ENCODE measurements at regions not wholly inside any gene's neighbourhood (a gene's known extent, or its start where the extent isn't known, plus 50 kb on each side); places are given as distances from the start of the nearest gene placed in this dataset.

DNA sequence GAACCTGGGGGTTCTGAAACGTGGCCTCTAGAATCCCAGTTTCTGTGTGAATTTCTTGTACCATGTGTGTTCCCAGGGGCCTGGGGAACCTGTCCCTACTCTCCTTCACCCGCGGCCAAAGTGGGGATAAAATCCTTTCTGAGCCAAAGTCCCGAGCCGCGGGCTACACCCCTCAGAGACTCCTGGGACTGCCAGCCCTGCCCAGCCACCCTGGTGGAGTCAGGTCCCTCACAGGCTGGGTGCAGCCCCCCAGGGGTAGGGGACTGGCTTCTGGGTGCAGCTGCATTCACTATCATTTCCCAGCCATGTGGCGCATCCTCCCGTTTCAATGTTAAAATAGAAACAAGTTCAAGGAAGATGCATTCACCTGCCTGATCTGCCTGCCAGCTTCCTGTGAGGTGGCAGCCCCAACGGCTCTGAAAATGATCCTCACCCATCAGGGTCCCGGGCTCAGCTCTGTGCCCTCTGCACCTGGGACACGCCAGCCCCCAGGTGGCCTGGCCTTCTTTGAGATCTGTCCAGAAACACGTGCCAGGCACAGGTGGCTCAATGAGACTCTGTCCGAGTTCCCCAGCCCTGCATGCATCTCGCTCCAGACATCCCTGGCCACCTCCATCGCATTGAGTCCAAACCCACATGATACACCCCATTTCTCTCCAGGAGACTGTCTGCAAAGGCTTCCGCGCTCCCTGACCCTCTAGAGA is 338.8 kb downstream of the CTTN start:
- FAIRE-seq (no peak), DNase-seq (ENCODE audit: low spot score) (no peak)

DNA sequence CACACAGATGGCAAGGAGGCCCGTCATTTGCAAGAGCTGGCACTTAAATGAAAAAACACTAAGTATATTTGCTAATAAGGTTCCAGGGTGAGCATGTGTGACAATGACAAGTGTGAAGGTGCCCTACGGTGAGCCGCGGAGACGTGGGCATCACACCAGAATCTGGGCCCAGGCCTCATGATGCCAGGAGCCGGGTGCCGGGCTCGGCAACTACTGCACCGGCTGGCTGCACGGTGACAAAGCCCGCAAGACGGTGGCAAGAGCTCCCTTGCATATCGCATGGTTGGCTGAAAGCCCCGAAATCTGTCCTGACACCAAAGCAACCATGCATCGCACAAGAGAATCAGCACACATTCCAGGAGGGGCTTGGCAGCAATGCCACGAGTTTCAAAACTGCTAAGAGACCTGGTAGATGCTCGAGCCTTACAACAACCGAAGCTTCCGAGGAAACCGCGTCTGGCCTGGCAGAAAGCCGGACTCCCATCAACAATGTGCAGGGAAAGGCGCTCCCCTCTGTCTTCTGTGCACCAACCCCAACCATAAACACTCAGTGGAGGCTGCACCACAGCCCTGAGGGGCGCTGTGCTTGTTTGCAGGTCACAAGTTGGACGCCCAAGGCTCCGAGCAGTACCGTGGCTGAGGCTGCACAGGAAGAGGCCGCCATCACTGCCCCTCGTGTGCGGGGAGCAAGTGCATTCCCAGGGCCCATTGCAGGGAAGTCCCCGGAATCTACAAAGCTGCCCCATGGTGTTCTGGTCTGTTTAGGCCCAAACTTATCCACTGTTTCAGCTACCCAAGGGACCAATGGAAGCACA is 339.7 kb downstream of the CTTN start:
- DNase-seq (ENCODE audit: low spot score) (no peak), FAIRE-seq (no peak)

DNA sequence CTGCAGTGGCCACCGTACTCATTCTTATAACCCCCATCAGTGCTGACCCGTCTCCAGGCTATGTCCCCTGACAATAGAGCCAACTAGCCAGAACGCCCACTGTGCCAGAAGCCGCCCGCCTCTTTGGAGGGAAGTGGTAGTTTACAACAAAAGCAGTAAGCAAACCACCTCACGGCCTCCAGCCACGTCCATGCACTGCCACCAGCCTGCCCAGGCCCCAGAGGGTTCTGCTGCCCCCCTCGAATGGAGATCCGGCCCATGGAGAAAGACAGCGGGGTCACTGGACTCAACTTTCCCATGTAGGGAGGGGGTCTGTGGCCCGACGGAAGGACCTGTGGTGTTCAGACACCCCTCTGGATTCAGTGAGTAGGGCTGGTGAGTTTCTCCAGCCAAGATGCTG is 340.3 kb downstream of the CTTN start:
- DNase-seq (ENCODE audit: low spot score) (no peak), FAIRE-seq (no peak)

DNA sequence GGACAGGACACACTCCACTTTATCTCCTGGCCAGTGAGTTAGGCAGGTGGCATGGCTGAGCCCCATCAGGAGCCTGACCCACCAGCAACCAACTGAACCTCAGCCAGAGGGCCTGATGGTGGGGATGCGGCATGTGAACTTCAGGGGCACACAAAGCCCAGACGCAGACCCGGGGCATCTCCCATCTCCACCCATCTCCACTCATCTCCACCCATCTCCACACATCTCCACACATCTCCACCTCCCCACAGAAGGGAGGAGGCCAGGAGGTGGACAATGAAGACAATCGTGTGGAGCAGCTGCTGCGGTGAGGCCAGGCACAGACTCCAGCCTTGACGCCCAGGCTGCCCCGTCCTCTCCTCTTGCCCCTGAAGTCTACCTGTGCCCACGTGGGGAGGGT is 340.8 kb downstream of the CTTN start:
- DNase-seq (ENCODE audit: low spot score) (no peak), FAIRE-seq (no peak)

DNA sequence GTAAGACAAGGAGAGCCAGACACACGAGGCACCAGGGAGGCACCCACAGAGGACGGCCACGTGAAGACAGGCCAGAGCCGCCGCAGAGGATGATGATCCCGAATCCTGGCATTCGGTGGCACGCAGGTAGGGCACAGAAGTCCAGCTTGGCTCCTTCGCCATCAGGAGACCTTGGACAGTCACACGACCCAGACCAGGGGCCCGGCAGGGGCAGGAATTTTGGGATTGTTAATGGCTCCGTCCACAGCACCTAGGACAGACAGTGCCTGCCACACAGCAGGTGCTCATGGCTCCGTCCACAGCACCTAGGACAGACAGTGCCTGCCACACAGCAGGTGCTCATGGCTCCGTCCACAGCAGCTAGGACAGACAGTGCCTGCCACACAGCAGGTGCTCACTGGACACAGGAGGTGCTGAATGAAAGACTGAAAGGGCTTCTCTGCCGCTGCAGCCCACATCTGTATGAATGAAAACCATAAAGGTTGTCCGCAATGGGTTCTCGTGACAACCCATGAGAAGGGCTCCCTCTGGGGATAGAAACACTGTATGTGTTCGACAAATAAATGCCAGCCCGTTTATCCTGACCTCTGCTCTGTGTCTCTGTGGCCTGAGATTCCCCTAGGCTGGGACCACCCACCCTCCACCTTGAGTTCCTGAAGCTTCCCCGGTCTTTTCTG is 341.6 kb downstream of the CTTN start:
- no peak for FAIRE-seq
- no peak for DNase-seq (ENCODE audit: low spot score)

DNA sequence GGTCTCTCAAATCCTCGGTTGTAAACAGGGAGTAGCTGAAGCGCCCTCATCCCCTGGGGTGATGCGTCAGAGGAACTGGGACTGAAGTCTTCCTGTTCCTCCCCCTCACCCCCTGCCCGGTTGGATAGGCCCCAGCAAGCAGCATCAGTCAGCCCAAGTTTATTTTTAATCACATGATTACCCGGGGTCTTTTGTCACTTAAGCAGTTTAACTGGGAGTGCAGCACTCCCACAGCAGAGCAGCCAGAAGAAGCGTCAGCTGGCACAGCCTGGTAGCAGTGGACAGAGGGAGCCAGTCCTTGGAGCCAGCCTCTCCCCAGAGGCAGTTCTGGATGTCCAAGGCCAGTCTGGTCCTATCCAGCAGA is 342.1 kb downstream of the CTTN start:
- DNase-seq (ENCODE audit: low spot score) (no peak), FAIRE-seq (no peak)

DNA sequence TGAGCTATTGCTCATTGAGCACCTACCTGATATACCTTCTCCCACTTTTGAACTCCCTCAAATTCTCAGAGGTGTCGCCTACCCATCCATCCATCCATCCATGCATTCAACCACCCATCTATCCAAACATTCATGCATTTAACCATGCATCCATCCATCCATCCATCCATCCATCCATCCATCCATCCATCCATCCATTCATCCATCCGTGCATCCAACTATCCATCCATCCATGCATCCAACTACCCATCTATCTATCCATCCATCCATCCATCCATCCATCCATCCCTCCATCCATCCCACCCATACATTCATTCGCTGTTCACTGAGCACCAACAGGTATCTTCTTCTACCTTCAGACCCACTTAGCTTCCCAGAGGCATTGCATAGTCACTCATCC is 342.8 kb downstream of the CTTN start:
- DNase-seq (ENCODE audit: low spot score) (no peak), FAIRE-seq (no peak)

DNA sequence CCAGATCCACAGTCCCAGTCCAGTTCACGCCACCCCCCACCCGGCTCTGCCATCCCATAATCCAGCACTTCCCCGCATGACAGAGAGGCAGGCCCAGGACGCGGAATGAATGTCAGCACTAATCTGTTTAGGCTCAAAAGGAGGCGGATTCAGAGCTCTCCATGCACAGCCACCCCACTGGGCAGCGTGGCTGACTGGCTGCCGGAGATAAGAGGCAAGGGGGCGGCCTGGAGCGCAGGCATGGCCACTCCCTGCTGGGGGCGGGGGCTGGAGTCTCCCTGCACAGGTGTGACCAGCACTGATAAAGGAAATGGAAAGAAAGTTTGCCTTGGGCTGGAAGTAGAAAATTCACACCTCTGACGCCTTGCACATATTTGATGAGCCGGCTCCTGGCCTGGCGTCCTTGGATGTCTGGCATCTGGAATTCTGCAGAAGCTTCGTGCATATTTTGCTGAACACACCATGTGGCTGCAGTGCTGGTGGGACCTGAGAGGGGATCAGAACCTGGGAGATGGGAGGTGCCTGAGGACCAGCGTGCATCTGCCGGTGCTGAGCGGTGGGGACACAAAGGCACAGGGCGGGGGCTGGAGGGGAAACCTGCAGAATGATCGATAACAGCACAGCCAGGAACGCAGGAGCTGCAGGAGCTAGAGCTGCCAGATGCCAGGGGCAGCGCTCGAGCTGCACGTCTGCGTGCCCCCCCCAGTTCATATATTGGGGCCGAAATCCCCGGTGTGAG is 344.4 kb downstream of the CTTN start:
- DNase-seq (ENCODE audit: low spot score) = no peak
- FAIRE-seq = no peak

DNA sequence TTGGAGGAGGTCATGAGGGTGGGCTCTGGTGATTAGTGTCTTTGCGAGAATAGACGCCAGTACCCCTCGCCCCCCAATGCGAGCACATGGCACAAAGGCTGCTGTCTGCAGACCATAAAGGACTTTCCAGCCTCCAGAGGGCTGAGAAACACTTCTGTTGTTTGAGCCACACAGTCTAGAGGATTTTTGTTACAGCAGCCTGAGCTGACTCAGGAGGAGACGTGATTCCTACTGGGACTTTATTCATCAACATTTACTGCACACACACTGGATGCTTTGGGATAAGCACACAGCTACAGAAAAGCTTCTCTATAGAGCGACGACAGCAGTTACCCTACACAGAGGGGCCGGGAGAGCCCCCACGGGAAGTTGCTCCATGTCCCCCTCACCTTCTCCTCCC is 345.0 kb downstream of the CTTN start:
- DNase-seq (ENCODE audit: low spot score) (no peak), FAIRE-seq (no peak)

DNA sequence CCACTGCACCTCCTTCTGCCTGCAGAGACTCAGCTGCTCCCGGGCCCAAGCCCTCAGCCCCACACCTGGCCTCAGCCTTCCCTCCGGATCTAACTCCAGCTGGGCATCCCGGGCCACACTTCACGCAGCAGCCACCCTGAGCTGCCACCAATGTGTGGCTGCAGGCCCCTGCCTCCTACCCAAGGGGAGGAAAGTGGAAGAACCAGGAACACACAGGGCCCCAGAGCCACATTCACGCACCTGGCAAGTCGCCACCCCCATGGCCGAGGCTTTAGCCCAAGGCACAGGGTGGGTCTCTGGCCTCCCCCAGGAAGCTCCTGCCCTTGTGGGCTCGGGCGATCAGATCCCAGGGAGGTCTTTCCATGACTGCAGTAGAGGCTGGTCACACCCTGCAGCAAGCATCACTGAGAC is 345.6 kb downstream of the CTTN start:
- FAIRE-seq (no peak), DNase-seq (ENCODE audit: low spot score) (no peak)

DNA sequence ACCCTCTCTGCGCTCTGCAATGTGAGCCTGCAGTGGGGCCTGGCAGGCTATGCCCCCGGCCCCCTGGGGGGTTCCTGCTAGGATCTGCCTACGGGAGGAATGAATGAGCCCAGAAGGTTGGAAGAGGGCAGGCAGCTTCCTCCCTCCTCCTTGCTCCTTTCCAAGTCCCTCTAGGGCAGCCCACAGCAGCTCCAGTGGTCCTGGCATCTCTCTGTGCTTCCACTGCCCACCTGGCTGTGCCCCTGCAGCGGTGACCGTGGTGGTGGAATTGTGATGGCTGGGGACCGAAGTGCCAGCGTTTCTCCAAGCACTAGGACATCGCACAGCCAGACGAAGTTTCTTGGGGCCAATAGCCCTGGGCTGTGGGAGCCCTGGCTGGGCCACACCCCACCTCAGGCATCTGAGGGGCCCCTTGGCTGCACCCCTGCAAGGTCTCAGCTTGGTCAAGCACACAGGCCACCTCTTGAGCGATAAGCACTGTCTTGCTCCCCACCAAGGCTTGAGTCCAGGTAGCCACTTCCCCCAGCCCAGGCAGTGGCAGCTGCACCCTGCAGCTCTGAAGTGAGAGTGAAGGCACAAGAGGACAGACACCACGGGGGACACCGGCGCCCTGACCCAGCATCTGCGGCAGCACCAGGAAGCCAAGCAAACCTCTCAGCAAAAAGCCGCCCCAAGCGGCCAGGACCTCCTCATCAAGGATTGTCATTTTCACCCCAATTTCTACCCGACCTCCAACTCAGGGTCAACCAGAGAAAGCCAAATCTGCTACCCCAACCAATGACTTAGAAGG is 346.3 kb downstream of the CTTN start:
- DNase-seq (ENCODE audit: low spot score) = no peak
- no peak for FAIRE-seq

DNA sequence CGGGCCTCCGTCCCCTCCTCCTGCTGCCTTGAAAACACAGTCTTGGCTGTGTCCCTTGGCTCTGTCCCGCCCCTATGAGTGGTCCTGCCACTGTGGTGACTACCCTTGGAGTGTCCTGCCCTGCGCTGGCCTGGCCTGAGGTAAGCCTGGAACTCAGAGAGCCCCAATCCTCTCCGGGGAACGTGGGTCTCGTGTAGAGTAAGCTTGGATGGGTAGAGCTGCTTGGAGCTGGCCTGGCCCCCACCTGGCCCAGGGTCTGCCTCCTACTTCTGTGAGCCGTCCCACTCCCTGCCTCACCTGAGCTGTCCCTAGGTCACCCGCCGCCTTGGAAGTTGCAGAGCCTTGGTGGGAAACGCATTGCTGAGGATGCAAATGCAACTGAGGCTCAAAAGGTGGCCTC is 347.1 kb downstream of the CTTN start:
- DNase-seq (ENCODE audit: low spot score) (no peak), FAIRE-seq (no peak)

DNA sequence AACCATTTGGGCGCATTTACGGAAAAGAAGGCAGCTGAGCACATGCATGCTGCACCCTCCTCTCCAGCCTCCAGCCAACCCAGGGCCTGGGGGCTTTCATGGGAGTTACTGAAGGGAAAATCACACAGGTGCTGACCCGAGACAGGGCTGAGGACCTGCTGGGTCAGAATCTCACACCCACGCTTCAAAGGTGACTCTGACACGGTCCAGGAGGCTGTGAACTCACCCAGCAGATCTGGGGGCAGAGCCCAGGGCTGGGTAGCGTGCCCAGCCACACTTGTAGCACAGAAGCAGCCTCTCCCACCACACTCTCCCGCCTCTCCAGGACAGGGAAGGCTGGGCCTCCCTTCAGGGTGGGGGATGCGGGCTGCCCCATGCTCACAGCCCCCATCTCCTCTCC is 347.6 kb downstream of the CTTN start:
- FAIRE-seq (no peak), DNase-seq (ENCODE audit: low spot score) (no peak)

DNA sequence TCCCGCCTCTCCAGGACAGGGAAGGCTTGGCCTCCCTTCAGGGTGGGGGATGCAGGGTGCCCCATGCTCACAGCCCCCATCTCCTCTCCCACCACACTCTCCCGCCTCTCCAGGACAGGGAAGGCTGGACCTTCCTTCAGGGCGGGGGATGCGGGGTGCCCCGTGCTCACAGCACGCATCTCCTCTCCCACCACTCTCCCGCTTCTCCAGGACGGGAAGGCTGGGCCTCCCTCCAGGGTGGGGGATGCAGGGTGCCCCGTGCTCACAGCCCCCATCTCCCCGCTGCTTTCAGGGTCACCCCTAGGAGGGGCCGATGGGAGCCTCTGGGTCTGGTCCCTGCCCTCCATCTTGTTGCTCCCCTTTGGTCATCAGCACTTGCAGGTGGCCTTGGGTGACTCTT is 348.0 kb downstream of the CTTN start:
- no peak for FAIRE-seq

DNA sequence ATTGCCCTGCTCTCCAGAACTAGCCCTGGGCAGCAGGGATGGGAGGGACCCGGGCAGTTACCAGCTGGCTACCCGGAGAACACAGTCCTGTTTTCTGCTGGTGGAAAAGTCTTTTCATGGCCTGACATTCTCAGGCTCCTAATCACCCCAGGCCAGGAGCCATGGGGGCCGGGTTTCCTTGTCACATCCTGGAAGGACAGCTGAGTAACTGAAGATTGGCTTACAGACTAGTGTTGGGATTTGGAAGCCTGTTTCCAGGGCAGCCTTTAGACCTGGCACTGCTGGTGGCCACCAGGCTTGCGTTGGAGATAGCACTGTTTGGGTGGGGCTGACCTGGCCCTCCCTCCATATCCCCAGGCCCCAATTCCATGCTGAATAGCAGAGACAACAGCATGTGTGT is 349.0 kb downstream of the CTTN start:
- FAIRE-seq (no peak), DNase-seq (ENCODE audit: low spot score) (no peak)

More for the DNA sequence above, 348.0 kb downstream of the CTTN start:
- DNase-seq (ENCODE audit: low spot score) = no peak

DNA sequence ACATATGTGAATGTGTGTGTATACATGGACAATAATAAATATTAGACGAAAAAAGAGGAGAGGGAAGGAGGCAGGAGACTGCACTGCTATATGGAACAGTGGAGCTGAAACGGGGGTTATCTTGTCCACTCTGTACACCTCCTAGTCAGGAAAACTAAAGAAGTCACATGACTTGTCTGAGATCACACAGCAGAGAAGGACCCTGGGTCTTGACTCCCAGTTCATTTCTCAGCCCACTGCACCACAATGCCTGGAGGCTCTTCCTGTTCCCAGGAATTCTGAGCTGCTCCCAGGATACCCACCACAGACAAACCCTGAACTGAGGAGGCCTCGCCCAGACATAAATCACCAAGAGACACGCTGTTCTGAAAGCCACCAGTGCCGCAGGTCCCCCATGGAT is 349.6 kb downstream of the CTTN start:
- no peak for FAIRE-seq
- DNase-seq (ENCODE audit: low spot score) = no peak

DNA sequence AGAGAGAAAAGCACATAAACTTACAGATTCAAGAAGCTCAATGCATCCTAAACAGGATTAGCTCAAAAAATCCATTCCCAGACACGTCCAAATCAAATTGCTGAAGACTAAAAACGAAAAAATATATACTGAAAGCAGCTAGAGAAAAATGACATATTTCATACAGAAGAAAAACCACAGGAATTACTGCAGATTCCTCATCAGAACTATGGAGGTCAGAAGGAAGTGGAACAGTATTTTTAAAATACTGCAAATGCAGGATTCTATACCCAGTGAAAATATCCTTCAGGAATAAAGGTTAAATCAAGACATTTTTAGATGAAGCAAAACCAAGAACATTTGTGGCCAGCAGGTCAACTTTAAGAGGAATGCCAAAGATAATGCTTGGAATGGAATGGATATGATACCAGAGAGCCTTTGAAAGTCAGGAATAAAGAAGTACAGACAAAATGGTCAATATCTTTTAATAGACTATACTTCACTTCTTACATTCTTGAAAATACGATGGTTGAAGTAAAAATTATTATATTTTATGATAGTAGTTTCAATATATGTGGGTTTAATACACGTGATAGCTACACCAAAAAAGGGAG is 352.9 kb downstream of the CTTN start:
- no peak for FAIRE-seq
- no peak for DNase-seq (ENCODE audit: low spot score)

DNA sequence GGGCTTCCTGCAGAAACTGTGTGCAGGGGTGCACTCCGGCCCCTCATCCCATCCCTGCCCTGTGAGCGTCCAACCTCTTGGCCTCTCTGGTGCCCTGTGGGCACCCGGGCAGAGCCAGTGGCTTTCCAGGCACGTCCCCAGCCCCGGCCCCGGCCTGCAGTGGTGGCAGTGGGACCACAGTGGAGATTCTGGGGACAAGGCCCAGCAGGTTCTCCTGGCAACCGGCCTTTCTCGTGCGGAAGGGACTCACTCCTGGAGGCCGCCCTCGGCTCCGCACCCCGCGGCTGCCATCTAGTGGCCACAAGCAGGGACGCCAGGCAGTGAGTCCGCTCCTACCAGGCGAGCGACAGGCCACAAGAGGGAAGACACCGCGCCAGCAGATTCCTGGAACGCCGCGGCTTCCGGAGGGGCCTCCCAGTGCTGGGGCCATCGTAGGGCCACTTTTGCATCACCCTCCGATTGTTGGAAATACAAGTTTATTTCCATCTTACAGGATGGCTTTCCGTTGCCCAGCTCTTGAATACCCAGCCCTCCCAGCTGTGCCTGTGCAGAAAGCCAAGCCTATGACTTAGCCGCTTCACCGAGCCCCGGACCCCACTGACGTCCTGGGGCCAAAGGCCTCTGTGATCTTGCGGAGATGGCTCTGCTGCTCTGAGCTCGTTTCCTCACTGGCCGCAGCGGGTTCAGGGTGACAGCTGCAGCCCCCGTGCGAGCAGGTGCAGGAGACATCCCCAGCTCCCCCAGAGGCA is 357.3 kb downstream of the CTTN start:
- peak; percentile 33 for DNase-seq (ENCODE audit: low spot score)
- no peak for FAIRE-seq

DNA sequence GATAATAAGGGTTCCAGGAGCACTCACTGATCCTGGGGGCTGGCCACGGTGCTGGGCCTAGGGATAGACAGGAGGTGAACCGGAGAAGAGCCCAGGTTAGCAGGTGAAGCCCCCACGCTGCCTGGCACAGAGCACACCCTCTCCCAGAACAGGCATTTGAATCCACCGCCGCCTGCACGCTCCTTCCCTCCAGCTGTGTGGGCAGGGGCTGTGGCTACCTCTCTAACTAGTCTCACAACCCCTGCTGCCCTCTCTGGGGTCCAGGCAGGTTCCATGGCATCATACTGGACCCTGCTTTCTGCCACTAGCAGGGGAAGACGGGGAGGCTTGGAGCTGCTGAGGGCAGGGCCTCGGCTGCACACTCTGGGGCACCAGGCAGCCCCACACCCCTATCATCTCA is 358.0 kb downstream of the CTTN start:
- no peak for DNase-seq (ENCODE audit: low spot score)
- no peak for FAIRE-seq

DNA sequence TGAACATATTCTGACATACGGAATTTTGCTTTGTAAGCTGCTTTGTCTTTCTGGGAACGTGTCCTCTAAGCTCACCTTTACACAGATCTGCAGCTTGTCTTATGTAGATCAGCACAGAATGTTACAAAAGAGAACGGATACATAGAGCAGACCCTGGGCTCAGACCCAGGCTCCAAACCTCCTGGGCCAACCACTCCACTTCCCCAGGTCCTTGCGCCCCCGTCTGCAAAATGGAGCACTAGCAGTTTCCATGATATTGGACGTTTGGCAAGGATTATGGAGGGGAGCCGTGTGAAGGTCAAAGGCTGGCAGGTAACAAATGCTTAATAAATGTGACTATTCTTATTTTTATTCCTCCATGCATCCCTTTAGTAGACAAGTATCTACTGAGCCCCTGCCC is 358.4 kb downstream of the CTTN start:
- DNase-seq (ENCODE audit: low spot score) = no peak
- no peak for FAIRE-seq
